Left ventricle myocardium inferior (tissue), 1 donor: ENCODE measurements at regions not wholly inside any gene's neighbourhood (a gene's known extent, or its start where the extent isn't known, plus 50 kb on each side); places are given as distances from the start of the nearest gene placed in this dataset.

Source experiments
- DNase-seq: peaks from one replicate; pipeline ENCODE4 v3.0.0-alpha.2; 2020
- H3K27ac ChIP-seq: fragments of 200-600 bp; replicated peaks from 2 replicates; pipeline ENCODE4 v1.8.0; 2021
- H3K27me3 ChIP-seq: fragments of 200-600 bp; 2 replicates; pipeline ENCODE4 v1.8.0; 2021; ENCODE audit warnings: low read depth
- H3K36me3 ChIP-seq: fragments of 200-600 bp; 2 replicates; pipeline ENCODE4 v1.8.0; 2021
- H3K4me1 ChIP-seq: fragments of 200-600 bp; 2 replicates; pipeline ENCODE4 v1.8.0; 2021
- H3K4me3 ChIP-seq: fragments of 200-600 bp; 2 replicates; pipeline ENCODE4 v1.8.0; 2021; ENCODE audit warnings: mild to moderate bottlenecking, moderate library complexity
- H3K9me3 ChIP-seq: fragments of 200-600 bp; replicated peaks from 2 replicates; pipeline ENCODE4 v1.8.0; 2021
- intact Hi-C: fragments of 100-400 bp; cut with micrococcal nuclease; formaldehyde crosslinking; loops from one replicate; pipeline ENCODE4 v1.11.0; 2022
- TF ChIP-seq, protein P1 (sequence below): fragments of 200-600 bp; IDR thresholded peaks from 2 replicates; pipeline ENCODE4 v1.8.0; 2021; ENCODE audit warnings: antibody characterized with exemption, mild to moderate bottlenecking, borderline replicate concordance
- donor health status: DM: no; HTN: yes; CAD: no; lungs with severe emphysema.

DNA sequence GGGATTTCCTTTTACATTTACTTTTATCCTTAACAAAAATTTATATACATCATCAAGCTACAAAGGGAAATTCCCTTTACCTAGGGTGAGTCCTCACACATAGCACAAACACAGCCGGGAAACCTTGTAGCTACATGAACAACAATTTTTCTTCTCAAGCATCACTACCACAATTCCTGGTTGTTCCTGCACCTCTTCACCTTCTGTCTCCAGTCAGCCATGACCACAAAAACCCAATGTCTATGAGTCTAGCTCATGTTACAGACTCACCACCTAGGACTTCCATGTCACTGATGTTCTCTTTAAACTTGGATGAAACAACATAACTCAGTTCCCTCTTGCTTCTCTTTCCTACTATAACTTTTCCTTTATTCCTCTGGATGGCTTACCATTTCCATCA is 460.4 kb downstream of the MBD2 start:
- TF ChIP-seq, protein P1, sequence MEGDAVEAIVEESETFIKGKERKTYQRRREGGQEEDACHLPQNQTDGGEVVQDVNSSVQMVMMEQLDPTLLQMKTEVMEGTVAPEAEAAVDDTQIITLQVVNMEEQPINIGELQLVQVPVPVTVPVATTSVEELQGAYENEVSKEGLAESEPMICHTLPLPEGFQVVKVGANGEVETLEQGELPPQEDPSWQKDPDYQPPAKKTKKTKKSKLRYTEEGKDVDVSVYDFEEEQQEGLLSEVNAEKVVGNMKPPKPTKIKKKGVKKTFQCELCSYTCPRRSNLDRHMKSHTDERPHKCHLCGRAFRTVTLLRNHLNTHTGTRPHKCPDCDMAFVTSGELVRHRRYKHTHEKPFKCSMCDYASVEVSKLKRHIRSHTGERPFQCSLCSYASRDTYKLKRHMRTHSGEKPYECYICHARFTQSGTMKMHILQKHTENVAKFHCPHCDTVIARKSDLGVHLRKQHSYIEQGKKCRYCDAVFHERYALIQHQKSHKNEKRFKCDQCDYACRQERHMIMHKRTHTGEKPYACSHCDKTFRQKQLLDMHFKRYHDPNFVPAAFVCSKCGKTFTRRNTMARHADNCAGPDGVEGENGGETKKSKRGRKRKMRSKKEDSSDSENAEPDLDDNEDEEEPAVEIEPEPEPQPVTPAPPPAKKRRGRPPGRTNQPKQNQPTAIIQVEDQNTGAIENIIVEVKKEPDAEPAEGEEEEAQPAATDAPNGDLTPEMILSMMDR: no peak
- H3K9me3 ChIP-seq: peaks cover 25% of the 10 kb centered on the region
- H3K27ac ChIP-seq: no peak overlapping the region
- intact Hi-C loops: no loop called here
- no peaks in the 10 kb centered on the region for H3K27me3 ChIP-seq
- H3K4me3 ChIP-seq: no peak overlapping the region
- no peaks in the 10 kb centered on the region for H3K4me1 ChIP-seq
- no peak for DNase-seq
- no peaks in the 10 kb centered on the region for H3K36me3 ChIP-seq

DNA sequence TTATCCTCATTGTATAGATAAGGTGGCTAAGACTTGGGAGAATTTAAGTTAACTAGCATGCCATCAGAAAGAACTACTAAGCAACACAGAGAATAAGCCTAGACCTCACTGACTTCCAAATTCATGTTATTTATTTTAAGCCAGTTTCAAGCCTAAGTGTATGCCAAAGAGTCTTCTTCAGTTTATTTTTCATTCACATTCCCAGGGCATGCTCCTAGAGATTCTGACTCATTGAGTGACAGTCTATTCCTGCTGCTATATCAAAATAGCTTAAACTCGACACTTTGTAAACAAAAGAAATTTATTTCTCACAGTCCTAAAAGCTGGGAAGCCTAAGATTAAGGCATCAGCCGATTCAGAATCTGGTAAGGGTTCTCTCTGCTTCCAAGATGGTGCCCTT is 467.1 kb downstream of the MBD2 start:
- Histone ChIP-seq H3K4me1 (no peaks in the 10 kb centered on the region), H3K4me3 (no peak overlapping the region)

DNA sequence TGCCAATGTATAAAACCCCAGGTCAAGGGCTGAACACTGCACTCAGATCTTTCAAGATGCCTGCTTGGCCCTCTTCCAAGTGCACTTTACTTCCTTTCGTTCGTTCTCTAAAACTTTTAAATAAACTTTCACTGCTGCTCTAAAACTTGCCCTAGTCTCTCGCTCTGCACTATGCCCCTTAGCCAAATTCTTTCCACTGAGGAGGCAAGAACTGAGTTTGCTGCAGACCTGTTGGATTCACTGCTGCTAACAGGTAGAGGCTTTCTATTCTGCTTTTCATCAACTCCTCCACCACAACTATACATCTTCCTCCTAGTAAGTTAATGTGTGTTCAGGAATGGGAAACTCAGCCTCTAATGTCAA is 467.9 kb downstream of the MBD2 start:
- TF ChIP-seq, protein P1: no peak
- no peaks in the 10 kb centered on the region for H3K9me3 ChIP-seq
- H3K4me1 ChIP-seq: no peaks in the 10 kb centered on the region
- H3K27ac ChIP-seq: no peak overlapping the region
- no peak overlapping the region for H3K4me3 ChIP-seq
- no peaks in the 10 kb centered on the region for H3K36me3 ChIP-seq
- no peak for DNase-seq
- intact Hi-C loops: no loop called here
- H3K27me3 ChIP-seq: no peaks in the 10 kb centered on the region

More for the DNA sequence above, 467.1 kb downstream of the MBD2 start:
- DNase-seq: no peak
- Histone ChIP-seq H3K9me3 (no peaks in the 10 kb centered on the region), H3K36me3 (no peaks in the 10 kb centered on the region), H3K27me3 (no peaks in the 10 kb centered on the region), H3K27ac (no peak overlapping the region)
- TF ChIP-seq, protein P1: no peak
- intact Hi-C loops: no loop called here

DNA sequence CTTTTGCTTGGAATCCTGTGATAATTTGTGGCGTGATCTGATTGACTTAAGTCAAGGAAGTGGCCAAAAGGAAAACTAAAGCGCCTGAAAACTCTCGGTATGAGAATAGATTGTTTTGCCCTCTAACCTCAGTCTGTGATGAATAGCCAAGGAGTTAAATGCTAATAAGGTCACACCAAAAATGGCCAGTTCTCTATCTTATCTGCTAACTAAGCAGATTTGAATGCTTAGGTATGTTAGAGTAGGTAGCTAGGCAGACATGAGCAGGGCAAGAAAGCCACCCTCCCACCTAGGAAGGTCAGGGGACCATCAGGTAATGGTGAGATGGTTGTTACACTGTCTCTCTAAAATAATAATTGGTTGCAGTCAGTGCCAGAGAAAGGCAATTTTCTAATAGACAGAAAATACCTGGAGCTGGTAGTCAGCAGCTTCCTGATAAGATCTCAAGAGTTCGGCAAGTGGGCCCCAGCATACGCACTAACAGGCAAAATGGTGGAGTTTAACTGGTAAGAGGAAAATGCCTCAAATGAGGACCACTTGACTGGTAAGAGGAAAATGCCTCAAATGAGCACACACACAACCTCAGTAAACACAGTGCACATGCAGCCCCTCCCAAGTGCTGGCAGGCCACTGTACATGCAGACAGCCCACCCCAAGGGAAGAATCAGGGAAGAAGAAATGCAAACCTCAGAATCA is 468.4 kb downstream of the MBD2 start:
- Histone ChIP-seq H3K9me3 (no peaks in the 10 kb centered on the region), H3K27me3 (no peaks in the 10 kb centered on the region), H3K4me3 (no peak overlapping the region), H3K36me3 (no peaks in the 10 kb centered on the region), H3K4me1 (no peaks in the 10 kb centered on the region), H3K27ac (no peak overlapping the region)
- TF ChIP-seq, protein P1: no peak
- no peak for DNase-seq
- intact Hi-C loops: no loop called here

DNA sequence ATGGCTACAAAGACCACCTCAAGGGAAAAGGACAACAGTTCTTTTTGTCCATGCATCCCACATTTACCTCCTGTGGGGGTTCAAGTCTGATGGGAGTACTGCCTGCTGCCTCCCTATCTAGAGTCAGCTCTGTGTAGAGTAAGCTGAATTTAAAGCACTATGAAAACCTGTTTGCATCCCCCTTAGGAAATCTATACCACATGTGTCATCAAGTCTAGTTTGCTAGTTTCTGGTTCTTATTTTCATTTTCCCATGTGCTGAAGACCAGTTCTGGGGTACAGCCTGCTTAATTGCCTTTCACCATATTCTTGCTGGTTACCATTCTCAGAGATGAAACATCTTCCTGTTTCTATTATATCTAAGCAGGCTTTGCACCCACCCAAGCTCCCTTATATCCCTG is 470.3 kb downstream of the MBD2 start:
- Histone ChIP-seq H3K9me3 (no peaks in the 10 kb centered on the region), H3K4me1 (no peaks in the 10 kb centered on the region), H3K27me3 (no peaks in the 10 kb centered on the region), H3K36me3 (no peaks in the 10 kb centered on the region), H3K4me3 (no peak overlapping the region), H3K27ac (no peak overlapping the region)
- no peak for DNase-seq
- intact Hi-C loops: no loop called here
- TF ChIP-seq, protein P1: no peak
